ENCODE measurements at regions not wholly inside any gene's neighbourhood (a gene's known extent, or its start where the extent isn't known, plus 50 kb on each side); places are given as distances from the start of the nearest gene placed in this dataset.

DNA sequence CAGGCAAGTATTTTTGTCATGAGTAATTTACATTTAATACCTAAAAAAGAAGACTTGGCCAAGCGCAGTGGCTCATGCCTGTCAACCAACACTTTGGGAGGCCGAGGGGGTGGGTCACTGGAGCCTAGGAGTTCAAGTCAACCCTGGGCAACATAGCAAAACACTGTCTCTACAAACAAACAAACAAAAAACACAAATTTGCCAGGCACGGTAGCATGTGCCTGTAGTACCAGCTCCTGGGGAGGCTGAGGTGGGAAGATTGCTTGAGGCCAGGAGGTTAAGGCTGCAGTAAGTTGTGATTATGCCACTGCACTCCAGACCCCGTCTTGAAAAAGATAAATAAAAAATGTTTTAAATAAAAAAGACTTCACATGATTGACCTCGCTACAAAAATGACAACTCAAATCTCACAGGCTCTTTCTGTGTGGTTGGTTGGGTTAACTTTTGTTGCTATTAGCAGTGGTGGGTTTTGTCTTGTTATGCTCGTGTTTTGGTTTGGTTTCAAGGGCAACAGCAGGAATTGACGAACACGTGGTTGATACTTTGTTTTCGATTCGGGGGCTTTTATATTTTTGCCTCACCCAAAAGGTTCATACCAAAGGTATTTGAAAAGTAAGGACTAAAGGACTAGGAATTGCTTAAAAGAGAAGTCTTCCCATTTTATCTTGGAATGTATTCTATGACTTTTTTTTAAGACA is 227.2 kb upstream of the MKLN1 start:
- H3K36me3 ChIP-seq (ENCODE audit: control insufficient read depth in 4 of 4, insufficient read depth in 4 of 4, low read length in 3 of 4): peaks cover 2 to 17% (median 12%) of the 10 kb centered on the region in 4 experiments
- WGBS (ENCODE audit: insufficient coverage): 80% methylated on average over 2 of the region's 10 CpGs
- H3K27me3 ChIP-seq (replicated peaks in 2 of 5; ENCODE audit: control insufficient read depth in 4 of 5, insufficient read depth in 5 of 5, low read length in 4 of 5): no peaks in the 10 kb centered on the region
- ChIA-PET CTCF (no interaction called here), POLR2A (no interaction called here)
- H3K9me3 ChIP-seq (ENCODE audit: control extremely low read depth in 1 of 5, control insufficient read depth in 4 of 5, insufficient read depth in 2 of 5, low read depth in 1 of 5, low read length in 4 of 5): no peaks in the 10 kb centered on the region
- peak in 2 of 3 donors; percentile 41 to 43 for DNase-seq
- no peak overlapping the region for H3K4me3 ChIP-seq (ENCODE audit: control insufficient read depth in 1 of 7, extremely low read depth in 1 of 7, insufficient read depth in 4 of 7, low read depth in 2 of 7, low read length in 6 of 7)
- H3K4me1 ChIP-seq (ENCODE audit: control extremely low read depth in 1 of 4, control insufficient read depth in 4 of 4, insufficient read depth in 4 of 4, low read length in 3 of 4): peaks cover 11 to 23% (median 15%) of the 10 kb centered on the region in 4 experiments
- no peak overlapping the region for H3K27ac ChIP-seq (ENCODE audit: insufficient read depth in 1 of 2, low read depth in 1 of 2, low read length in 2 of 2, poor library complexity in 1 of 2, severe bottlenecking in 2 of 2)

DNA sequence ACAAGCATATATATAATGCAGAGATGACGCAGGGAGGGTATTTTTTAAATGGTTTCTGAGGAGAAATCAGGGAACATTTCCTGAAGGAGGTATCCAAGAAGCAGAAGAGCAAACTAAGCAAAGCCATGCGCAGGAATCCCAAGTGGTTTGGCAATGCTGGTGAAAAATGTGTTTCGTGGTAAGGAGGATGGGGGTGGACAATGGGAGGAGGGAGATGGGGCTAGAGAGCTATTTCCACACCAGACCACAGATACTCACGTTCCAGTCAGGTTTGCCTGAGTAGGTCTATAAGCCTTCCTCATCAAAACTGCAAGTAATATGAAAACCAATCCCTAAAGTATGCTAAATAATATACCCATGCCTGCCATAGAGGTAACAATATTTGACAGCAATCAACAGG is 223.7 kb upstream of the MKLN1 start:
- Histone ChIP-seq H3K27me3 (replicated peaks in 2 of 5; ENCODE audit: control insufficient read depth in 4 of 5, insufficient read depth in 5 of 5, low read length in 4 of 5) (no peaks in the 10 kb centered on the region), H3K4me3 (ENCODE audit: control insufficient read depth in 1 of 7, extremely low read depth in 1 of 7, insufficient read depth in 4 of 7, low read depth in 2 of 7, low read length in 6 of 7) (peak overlapping the region in 1 of 7 experiments; percentile 99), H3K36me3 (ENCODE audit: control insufficient read depth in 4 of 4, insufficient read depth in 4 of 4, low read length in 3 of 4) (peaks cover 0 to 17% (median 8%) of the 10 kb centered on the region in 4 experiments), H3K9me3 (ENCODE audit: control extremely low read depth in 1 of 5, control insufficient read depth in 4 of 5, insufficient read depth in 2 of 5, low read depth in 1 of 5, low read length in 4 of 5) (no peaks in the 10 kb centered on the region), H3K4me1 (ENCODE audit: control extremely low read depth in 1 of 4, control insufficient read depth in 4 of 4, insufficient read depth in 4 of 4, low read length in 3 of 4) (peaks cover 18 to 41% (median 32%) of the 10 kb centered on the region in 4 experiments), H3K27ac (ENCODE audit: insufficient read depth in 1 of 2, low read depth in 1 of 2, low read length in 2 of 2, poor library complexity in 1 of 2, severe bottlenecking in 2 of 2) (no peak overlapping the region)
- ChIA-PET CTCF (interaction anchor here (1.1 to 1.9 kb wide), 4 partner anchors 14 to 43 kb away, joined by 4 to 5 read pairs (median 4); no protein-coding TSS in a partner anchor), POLR2A (interaction anchor here (0.6 kb wide), 1 partner anchor 224 kb away, joined by 3 read pairs; the partner anchor contains the start of gene MKLN1)
- WGBS (ENCODE audit: insufficient coverage): 67% methylated on average over 1 of the region's 4 CpGs
- DNase-seq: no peak

DNA sequence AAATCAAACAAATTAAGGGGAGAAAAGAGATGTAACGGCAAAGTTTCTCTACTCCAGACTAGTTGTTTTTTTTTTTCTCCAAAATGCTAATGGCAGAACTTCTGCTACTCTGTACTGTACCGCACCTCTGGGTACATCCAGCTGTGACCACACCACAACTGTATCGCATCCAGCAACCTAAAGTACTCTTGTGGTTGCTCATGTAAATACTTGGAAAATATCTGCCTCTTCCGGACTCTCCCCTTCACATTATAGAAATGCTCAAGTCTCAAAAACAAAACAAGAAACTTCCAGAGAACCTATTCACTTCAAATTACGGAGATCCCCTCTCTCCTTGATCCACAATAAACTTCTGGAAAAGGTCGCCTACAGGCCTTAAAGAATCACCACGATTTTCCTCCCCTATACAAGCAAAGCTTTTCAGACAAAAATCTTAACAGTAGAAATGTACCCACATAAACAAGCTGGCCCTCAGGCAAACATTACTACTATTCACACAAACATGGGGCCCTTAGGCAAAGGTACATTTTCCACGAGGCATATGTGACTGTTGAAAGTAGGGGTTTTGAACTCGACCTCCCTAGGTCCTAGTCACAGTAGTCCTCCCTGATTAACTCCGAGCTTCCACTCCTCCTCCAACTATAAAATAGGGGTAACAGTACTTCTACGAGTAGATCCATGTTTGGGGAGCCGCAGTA is 222.9 kb upstream of the MKLN1 start:
- H3K4me3 ChIP-seq (ENCODE audit: control insufficient read depth in 1 of 7, extremely low read depth in 1 of 7, insufficient read depth in 4 of 7, low read depth in 2 of 7, low read length in 6 of 7): peak overlapping the region in 5 of 7 experiments; percentile 50 to 99 (median 66)
- CTCF ChIA-PET: interaction anchor here (0.7 to 1.9 kb wide), 9 partner anchors 9 to 272 kb away, joined by 3 to 5 read pairs (median 4); no protein-coding TSS in a partner anchor
- no peaks in the 10 kb centered on the region for H3K9me3 ChIP-seq (ENCODE audit: control extremely low read depth in 1 of 5, control insufficient read depth in 4 of 5, insufficient read depth in 2 of 5, low read depth in 1 of 5, low read length in 4 of 5)
- no peak overlapping the region for H3K27ac ChIP-seq (ENCODE audit: insufficient read depth in 1 of 2, low read depth in 1 of 2, low read length in 2 of 2, poor library complexity in 1 of 2, severe bottlenecking in 2 of 2)
- 64% methylated on average over 6 of the region's 12 CpGs for WGBS (ENCODE audit: insufficient coverage)
- POLR2A ChIA-PET: interaction anchor here (0.5 to 1.9 kb wide), 2 partner anchors 223 to 273 kb away, joined by 4 to 5 read pairs; partner anchors contain the start of gene MKLN1
- H3K27me3 ChIP-seq (replicated peaks in 2 of 5; ENCODE audit: control insufficient read depth in 4 of 5, insufficient read depth in 5 of 5, low read length in 4 of 5): no peaks in the 10 kb centered on the region
- DNase-seq: peak in 2 of 3 donors; percentile 69 to 74
- peaks cover 0 to 17% (median 5%) of the 10 kb centered on the region in 4 experiments for H3K36me3 ChIP-seq (ENCODE audit: control insufficient read depth in 4 of 4, insufficient read depth in 4 of 4, low read length in 3 of 4)
- peaks cover 21 to 48% (median 39%) of the 10 kb centered on the region in 4 experiments for H3K4me1 ChIP-seq (ENCODE audit: control extremely low read depth in 1 of 4, control insufficient read depth in 4 of 4, insufficient read depth in 4 of 4, low read length in 3 of 4)

DNA sequence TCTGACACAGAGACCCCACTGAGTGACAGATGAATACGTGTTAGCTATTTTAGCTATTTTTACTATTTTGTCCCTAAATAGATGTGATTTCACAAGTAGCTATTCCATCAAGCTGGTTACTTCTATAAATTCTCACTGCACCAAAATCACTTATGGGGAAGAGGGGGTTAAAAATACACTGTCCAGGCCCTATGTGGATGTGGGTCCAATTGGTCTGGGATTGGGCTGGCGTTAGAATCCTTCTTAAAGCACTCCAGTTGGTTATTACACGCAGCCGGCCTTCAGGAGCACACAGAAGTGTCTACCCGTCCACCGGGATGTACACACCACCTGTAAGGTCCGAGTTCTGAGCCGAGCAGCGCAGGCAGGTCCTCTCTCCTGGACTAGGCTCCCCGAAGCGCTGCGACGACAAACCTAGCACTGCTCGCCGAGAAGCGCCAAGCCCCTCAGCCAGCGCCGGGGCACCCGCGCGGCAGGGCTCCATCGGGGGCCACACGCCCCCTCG is 222.3 kb upstream of the MKLN1 start:
- H3K27ac ChIP-seq (ENCODE audit: insufficient read depth in 1 of 2, low read depth in 1 of 2, low read length in 2 of 2, poor library complexity in 1 of 2, severe bottlenecking in 2 of 2): peak overlapping the region in 1 of 2 experiments; percentile 70
- no peaks in the 10 kb centered on the region for H3K9me3 ChIP-seq (ENCODE audit: control extremely low read depth in 1 of 5, control insufficient read depth in 4 of 5, insufficient read depth in 2 of 5, low read depth in 1 of 5, low read length in 4 of 5)
- DNase-seq: no peak
- H3K4me3 ChIP-seq (ENCODE audit: control insufficient read depth in 1 of 7, extremely low read depth in 1 of 7, insufficient read depth in 4 of 7, low read depth in 2 of 7, low read length in 6 of 7): peak overlapping the region in 6 of 7 experiments; percentile 50 to 99 (median 65)
- ChIA-PET POLR2A (interaction anchor here (0.6 to 1.9 kb wide), 4 partner anchors 19 to 1631 kb away, joined by 3 to 6 read pairs (median 4); partner anchors contain the start of gene MKLN1), CTCF (interaction anchor here (0.7 to 1.9 kb wide), 9 partner anchors 10 to 272 kb away, joined by 3 to 5 read pairs (median 4); no protein-coding TSS in a partner anchor)
- peaks cover 0 to 11% (median 4%) of the 10 kb centered on the region in 4 experiments for H3K36me3 ChIP-seq (ENCODE audit: control insufficient read depth in 4 of 4, insufficient read depth in 4 of 4, low read length in 3 of 4)
- no peaks in the 10 kb centered on the region for H3K27me3 ChIP-seq (replicated peaks in 2 of 5; ENCODE audit: control insufficient read depth in 4 of 5, insufficient read depth in 5 of 5, low read length in 4 of 5)
- peaks cover 22 to 53% (median 44%) of the 10 kb centered on the region in 4 experiments for H3K4me1 ChIP-seq (ENCODE audit: control extremely low read depth in 1 of 4, control insufficient read depth in 4 of 4, insufficient read depth in 4 of 4, low read length in 3 of 4)
- whole genome bisulfite sequencing (ENCODE audit: insufficient coverage): 8% methylated on average over 16 of the region's 24 CpGs

DNA sequence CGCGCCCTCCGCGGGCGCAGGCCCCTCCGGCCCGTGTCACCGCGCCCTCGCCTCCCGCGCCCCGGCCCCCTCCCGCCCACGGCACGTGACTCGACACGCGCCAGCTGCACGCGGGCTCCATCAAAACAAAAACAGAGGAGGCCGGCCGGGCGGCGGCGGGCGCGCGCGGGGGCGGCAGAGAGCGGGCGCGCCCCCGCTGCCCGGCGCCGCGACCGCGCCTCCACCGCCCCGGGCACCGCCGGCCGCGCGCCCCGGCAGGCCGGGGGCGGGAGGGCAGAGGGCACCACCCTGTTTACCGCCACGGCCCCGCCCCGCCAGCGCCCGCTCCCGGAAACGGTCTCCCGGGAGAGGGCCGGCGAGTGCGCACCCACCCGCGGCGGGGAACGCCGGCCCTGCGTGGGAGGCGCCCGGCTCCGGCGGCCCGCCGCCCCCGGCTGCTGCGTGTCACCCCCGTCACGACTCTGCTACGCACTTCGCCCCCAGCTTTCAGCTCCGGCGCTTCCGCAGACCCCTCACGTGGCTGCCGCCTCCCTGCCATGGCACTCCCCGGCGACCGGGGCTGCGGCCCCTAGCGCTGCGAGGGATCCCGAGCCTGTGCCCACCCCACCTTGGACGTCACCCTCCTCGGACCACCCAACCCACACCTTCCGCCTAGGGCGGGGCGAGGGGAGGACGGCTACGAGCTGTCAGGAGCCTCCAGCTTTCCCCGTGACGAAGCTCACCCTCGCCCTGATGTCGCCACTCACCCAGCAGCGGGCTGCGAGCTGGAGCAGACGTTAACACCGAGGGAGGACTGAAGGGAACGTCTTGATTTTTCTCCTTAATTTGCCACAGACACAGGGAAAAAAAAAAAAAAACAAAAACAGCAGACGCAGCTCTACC is 221.6 kb upstream of the MKLN1 start:
- peaks cover 29 to 60% (median 51%) of the 10 kb centered on the region in 4 experiments for H3K4me1 ChIP-seq (ENCODE audit: control extremely low read depth in 1 of 4, control insufficient read depth in 4 of 4, insufficient read depth in 4 of 4, low read length in 3 of 4)
- CTCF ChIA-PET: interaction anchor here (0.9 to 1.9 kb wide), 8 partner anchors 11 to 318 kb away, joined by 3 to 5 read pairs (median 4); no protein-coding TSS in a partner anchor
- peak; percentile 82 to 91 (median 87) for DNase-seq
- POLR2A ChIA-PET: interaction anchor here (0.6 to 1.9 kb wide), 5 partner anchors 20 to 1632 kb away, joined by 3 to 6 read pairs (median 4); partner anchors contain the start of gene MKLN1
- peaks cover 0 to 10% (median 4%) of the 10 kb centered on the region in 4 experiments for H3K36me3 ChIP-seq (ENCODE audit: control insufficient read depth in 4 of 4, insufficient read depth in 4 of 4, low read length in 3 of 4)
- 0% methylated on average over 90 of the region's 110 CpGs for WGBS (ENCODE audit: insufficient coverage)
- no peaks in the 10 kb centered on the region for H3K27me3 ChIP-seq (replicated peaks in 2 of 5; ENCODE audit: control insufficient read depth in 4 of 5, insufficient read depth in 5 of 5, low read length in 4 of 5)
- no peaks in the 10 kb centered on the region for H3K9me3 ChIP-seq (ENCODE audit: control extremely low read depth in 1 of 5, control insufficient read depth in 4 of 5, insufficient read depth in 2 of 5, low read depth in 1 of 5, low read length in 4 of 5)
- H3K27ac ChIP-seq (ENCODE audit: insufficient read depth in 1 of 2, low read depth in 1 of 2, low read length in 2 of 2, poor library complexity in 1 of 2, severe bottlenecking in 2 of 2): peak overlapping the region; percentile 70 to 91
- peak overlapping the region; percentile 89 to 99 (median 93) for H3K4me3 ChIP-seq (ENCODE audit: control insufficient read depth in 1 of 7, extremely low read depth in 1 of 7, insufficient read depth in 4 of 7, low read depth in 2 of 7, low read length in 6 of 7)
